HepG2 (cell line): ENCODE measurements at regions not wholly inside any gene's neighbourhood (a gene's known extent, or its start where the extent isn't known, plus 50 kb on each side); places are given as distances from the start of the nearest gene placed in this dataset.

Experiments used
- CTCF ChIP-seq: sonication (generic); formaldehyde crosslinking; IDR thresholded peaks from 2 replicates; pipeline ENCODE4 v1.5.0; 2020; ENCODE audit warnings: mild to moderate bottlenecking, missing genetic modification reagents, moderate library complexity
- KDM1A ChIP-seq: IDR thresholded peaks from 2 replicates; pipeline ENCODE4 v1.6.1; 2016; ENCODE audit warnings: missing compliant biosample characterization
- MXI1 ChIP-seq: IDR thresholded peaks from 3 replicates; pipeline ENCODE4 v1.6.1; 2012; ENCODE audit warnings: low read depth, low read length, inconsistent platforms, borderline replicate concordance
- NR2F6 ChIP-seq, 2 experiments: IDR thresholded peaks; 2 replicates each; pipeline ENCODE4 v1.6.1; 2016; ENCODE audit warnings: antibody characterized with exemption in 1 of 2, mild to moderate bottlenecking in 1 of 2
- POLR2A ChIP-seq, 2 experiments: IDR thresholded peaks; 2 replicates each; pipeline ENCODE4 v1.6.1; 2011; ENCODE audit warnings: low read depth in 2 of 2, low read length in 2 of 2, mild to moderate bottlenecking in 1 of 2, moderate library complexity in 1 of 2; ENCODE audit not compliant: insufficient read depth in 1 of 2
- RFX3 ChIP-seq: IDR thresholded peaks from 2 replicates; pipeline ENCODE4 v1.6.1; 2016; ENCODE audit warnings: missing biosample characterization, missing genetic modification reagents
- RORA ChIP-seq: sonication (generic); formaldehyde crosslinking; IDR thresholded peaks from 2 replicates; pipeline ENCODE4 v1.5.0; 2020; ENCODE audit warnings: mild to moderate bottlenecking, missing genetic modification reagents, moderate library complexity
- SMAD9 ChIP-seq: sonication (generic); formaldehyde crosslinking; IDR thresholded peaks from 2 replicates; pipeline ENCODE4 v1.5.1; 2020; ENCODE audit warnings: mild to moderate bottlenecking, missing genetic modification reagents
- SP1 ChIP-seq, 2 experiments: fragments of 450-650 bp in 1 of 2; sonication (generic) in 1 of 2; formaldehyde crosslinking in 1 of 2; IDR thresholded peaks; 2 replicates each; pipeline versions ENCODE4 v1.4.0 to v1.6.1; 2016 to 2020; ENCODE audit warnings: missing genetic modification reagents in 1 of 2
- ZNF24 ChIP-seq: fragments of 450-650 bp; IDR thresholded peaks from 2 replicates; pipeline ENCODE4 v1.6.1; 2017; ENCODE audit warnings: antibody characterized with exemption, mild to moderate bottlenecking
- ZNF34 ChIP-seq: sonication (generic); formaldehyde crosslinking; IDR thresholded peaks from 2 replicates; pipeline ENCODE4 v1.4.0; 2020; ENCODE audit warnings: mild to moderate bottlenecking, missing genetic modification reagents, borderline replicate concordance
- ZNF574 ChIP-seq: sonication (generic); formaldehyde crosslinking; IDR thresholded peaks from 2 replicates; pipeline ENCODE4 v1.4.0; 2020; ENCODE audit warnings: missing genetic modification reagents
- TF ChIP-seq, protein P1 (sequence below): sonication (generic); formaldehyde crosslinking; IDR thresholded peaks from 2 replicates; pipeline ENCODE4 v1.4.0; 2020; ENCODE audit warnings: missing genetic modification reagents
- TF ChIP-seq, protein P2 (sequence below): sonication (generic); formaldehyde crosslinking; IDR thresholded peaks from 2 replicates; pipeline ENCODE4 v1.9.0; 2021; ENCODE audit warnings: missing genetic modification reagents, mild to moderate bottlenecking, borderline replicate concordance

- no peak for TF ChIP-seq KDM1A (CRISPR knock-in tag)
- no peak for TF ChIP-seq POLR2A (IDR thresholded peaks at IDR 0.05; ENCODE audit: insufficient read depth in 1 of 2, low read depth in 2 of 2, low read length in 2 of 2)
- no peak for TF ChIP-seq SP1 (IDR thresholded peaks at IDR 0.05)
- TF ChIP-seq SP1 (CRISPR knock-in tag; IDR thresholded peaks at IDR 0.05) = no peak
- no peak for TF ChIP-seq ZNF34 (CRISPR knock-in tag)
- TF ChIP-seq, protein P1, sequence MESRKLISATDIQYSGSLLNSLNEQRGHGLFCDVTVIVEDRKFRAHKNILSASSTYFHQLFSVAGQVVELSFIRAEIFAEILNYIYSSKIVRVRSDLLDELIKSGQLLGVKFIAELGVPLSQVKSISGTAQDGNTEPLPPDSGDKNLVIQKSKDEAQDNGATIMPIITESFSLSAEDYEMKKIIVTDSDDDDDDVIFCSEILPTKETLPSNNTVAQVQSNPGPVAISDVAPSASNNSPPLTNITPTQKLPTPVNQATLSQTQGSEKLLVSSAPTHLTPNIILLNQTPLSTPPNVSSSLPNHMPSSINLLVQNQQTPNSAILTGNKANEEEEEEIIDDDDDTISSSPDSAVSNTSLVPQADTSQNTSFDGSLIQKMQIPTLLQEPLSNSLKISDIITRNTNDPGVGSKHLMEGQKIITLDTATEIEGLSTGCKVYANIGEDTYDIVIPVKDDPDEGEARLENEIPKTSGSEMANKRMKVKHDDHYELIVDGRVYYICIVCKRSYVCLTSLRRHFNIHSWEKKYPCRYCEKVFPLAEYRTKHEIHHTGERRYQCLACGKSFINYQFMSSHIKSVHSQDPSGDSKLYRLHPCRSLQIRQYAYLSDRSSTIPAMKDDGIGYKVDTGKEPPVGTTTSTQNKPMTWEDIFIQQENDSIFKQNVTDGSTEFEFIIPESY (CRISPR knock-in tag) = no peak
- TF ChIP-seq NR2F6 (IDR thresholded peaks at IDR 0.05) = no peak
- no peak for TF ChIP-seq NR2F6 (CRISPR knock-in tag; IDR thresholded peaks at IDR 0.05)
- TF ChIP-seq ZNF24 = no peak
- TF ChIP-seq RFX3 (CRISPR knock-in tag) = no peak
- TF ChIP-seq MXI1 = no peak
- TF ChIP-seq ZNF574 = no peak
- TF ChIP-seq, protein P2, sequence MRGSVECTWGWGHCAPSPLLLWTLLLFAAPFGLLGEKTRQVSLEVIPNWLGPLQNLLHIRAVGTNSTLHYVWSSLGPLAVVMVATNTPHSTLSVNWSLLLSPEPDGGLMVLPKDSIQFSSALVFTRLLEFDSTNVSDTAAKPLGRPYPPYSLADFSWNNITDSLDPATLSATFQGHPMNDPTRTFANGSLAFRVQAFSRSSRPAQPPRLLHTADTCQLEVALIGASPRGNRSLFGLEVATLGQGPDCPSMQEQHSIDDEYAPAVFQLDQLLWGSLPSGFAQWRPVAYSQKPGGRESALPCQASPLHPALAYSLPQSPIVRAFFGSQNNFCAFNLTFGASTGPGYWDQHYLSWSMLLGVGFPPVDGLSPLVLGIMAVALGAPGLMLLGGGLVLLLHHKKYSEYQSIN (CRISPR knock-in tag) = no peak
- no peak for TF ChIP-seq SMAD9 (CRISPR knock-in tag)
- TF ChIP-seq RORA = no peak
- no peak for TF ChIP-seq CTCF (CRISPR knock-in tag)
Measured at GRCh38 chrX:17323397-17323796, 51.6 kb upstream of the NHS start.
